HG03064 (cell line): ENCODE measurements at regions not wholly inside any gene's neighbourhood (a gene's known extent, or its start where the extent isn't known, plus 50 kb on each side); places are given as distances from the start of the nearest gene placed in this dataset.

Source experiments
- ATAC-seq: cut with Tn5 transposase; IDR thresholded peaks from one replicate; pipeline ENCODE4 v1.9.1; 2021; ENCODE audit warnings: low read depth; ENCODE audit not compliant: unreplicated experiment

- ATAC-seq: no peak
Measured at GRCh38 chr6:84528201-84528600, 236.2 kb downstream of the TBX18 start.

GRCh38 chr6:84526631-84527030 is 237.8 kb downstream of the TBX18 start:
- ATAC-seq: no peak

GRCh38 chr6:84525907-84526306 is 238.5 kb downstream of the TBX18 start:
- ATAC-seq: no peak

GRCh38 chr6:84524636-84525035 is 239.8 kb downstream of the TBX18 start:
- ATAC-seq: no peak

GRCh38 chr6:84522135-84522549 is 242.3 kb downstream of the TBX18 start:
- ATAC-seq: no peak

- ATAC-seq: no peak
Measured at GRCh38 chr6:84521511-84521910, 242.9 kb downstream of the TBX18 start.

- no peak for ATAC-seq
Measured at GRCh38 chr6:84517741-84518530, 246.5 kb downstream of the TBX18 start.

GRCh38 chr6:84516154-84516553 is 248.2 kb downstream of the TBX18 start:
- ATAC-seq: no peak

GRCh38 chr6:84515067-84515466 is 249.3 kb downstream of the TBX18 start:
- no peak for ATAC-seq

- ATAC-seq: no peak
Measured at GRCh38 chr6:84514089-84514971, 250.1 kb downstream of the TBX18 start.

- ATAC-seq: no peak
Measured at GRCh38 chr6:84512391-84512790, 252.0 kb downstream of the TBX18 start.

- ATAC-seq: no peak
Measured at GRCh38 chr6:84511929-84512328, 252.5 kb downstream of the TBX18 start.

- ATAC-seq: no peak
Measured at GRCh38 chr6:84508981-84509380, 255.4 kb downstream of the TBX18 start.

GRCh38 chr6:84508334-84508733 is 256.1 kb downstream of the TBX18 start:
- ATAC-seq: no peak

GRCh38 chr6:84504025-84504424 is 260.4 kb downstream of the TBX18 start:
- ATAC-seq: no peak

- no peak for ATAC-seq
Measured at GRCh38 chr6:84501315-84501714, 263.1 kb downstream of the TBX18 start.

GRCh38 chr6:84500726-84501125 is 263.7 kb downstream of the TBX18 start:
- no peak for ATAC-seq

- ATAC-seq: no peak
Measured at GRCh38 chr6:84498905-84499304, 265.5 kb downstream of the TBX18 start.

GRCh38 chr6:84492241-84493165 is 265.1 kb upstream of the CEP162 start:
- no peak for ATAC-seq

- no peak for ATAC-seq
Measured at GRCh38 chr6:84489598-84489997, 262.2 kb upstream of the CEP162 start.

GRCh38 chr6:84486526-84486925 is 259.1 kb upstream of the CEP162 start:
- no peak for ATAC-seq
